ENCODE measurements at regions not wholly inside any gene's neighbourhood (a gene's known extent, or its start where the extent isn't known, plus 50 kb on each side); places are given as distances from the start of the nearest gene placed in this dataset.

DNA sequence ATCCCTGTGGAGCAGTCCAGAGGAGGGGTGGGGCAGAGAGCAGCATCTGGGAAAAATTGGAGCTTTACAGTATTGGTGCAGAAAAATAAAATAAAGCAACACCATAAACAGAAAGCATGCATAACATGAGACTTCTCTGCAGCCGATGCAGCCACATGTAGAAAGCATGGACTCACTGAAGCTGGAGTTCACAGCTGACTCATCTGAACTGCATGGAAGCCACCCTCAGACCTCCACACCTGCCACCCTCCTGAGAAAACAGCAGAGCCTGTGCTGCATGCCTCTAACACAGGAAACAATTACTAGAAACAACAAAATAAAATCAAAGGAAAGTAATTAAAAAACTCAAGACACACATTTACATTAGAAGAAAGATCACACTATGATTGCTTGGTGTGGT, 169.4 kb upstream of the ALKAL2 start:
- no peak for TF ChIP-seq POLR2A (IDR thresholded peaks at IDR 0.05; ENCODE audit: low read depth, low read length)
- no peak for TF ChIP-seq POLR2AphosphoS5 (IDR thresholded peaks at IDR 0.05; ENCODE audit: low read depth, low read length)

Data from GM12891 (cell line).